ENCODE measurements at regions not wholly inside any gene's neighbourhood (a gene's known extent, or its start where the extent isn't known, plus 50 kb on each side); places are given as distances from the start of the nearest gene placed in this dataset.

DNA sequence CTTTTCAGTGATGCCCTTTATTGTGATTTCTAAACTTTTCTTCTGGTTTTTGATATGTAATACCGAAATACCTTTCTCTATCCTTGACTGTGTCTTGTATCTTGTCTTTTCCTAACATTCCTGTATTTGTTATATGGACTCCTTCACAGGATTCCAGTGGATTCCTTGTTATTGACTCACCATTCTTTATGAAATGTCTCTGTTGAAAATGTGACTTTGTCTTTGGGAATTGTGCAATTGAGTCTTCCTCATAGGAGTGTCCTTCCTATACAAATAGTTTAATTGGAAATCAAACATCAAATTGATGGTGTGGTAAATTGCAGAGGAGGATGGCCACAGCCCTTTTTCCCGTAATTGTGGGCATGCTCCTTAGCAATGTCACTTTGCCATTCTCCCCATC, 296.6 kb upstream of the KITLG start:
- H3K4me3 ChIP-seq (ENCODE audit: low read depth, low read length): no peak overlapping the region
- no peaks in the 10 kb centered on the region for H3K4me1 ChIP-seq
- no peak overlapping the region for H2AFZ ChIP-seq
- no peaks in the 10 kb centered on the region for H3K36me3 ChIP-seq (ENCODE audit: control insufficient read depth, insufficient read depth, low read length)
- H3K79me2 ChIP-seq: no peaks in the 10 kb centered on the region
- H3K9ac ChIP-seq: no peak overlapping the region
- no peak overlapping the region for H3K27ac ChIP-seq
- TF ChIP-seq, protein P1, sequence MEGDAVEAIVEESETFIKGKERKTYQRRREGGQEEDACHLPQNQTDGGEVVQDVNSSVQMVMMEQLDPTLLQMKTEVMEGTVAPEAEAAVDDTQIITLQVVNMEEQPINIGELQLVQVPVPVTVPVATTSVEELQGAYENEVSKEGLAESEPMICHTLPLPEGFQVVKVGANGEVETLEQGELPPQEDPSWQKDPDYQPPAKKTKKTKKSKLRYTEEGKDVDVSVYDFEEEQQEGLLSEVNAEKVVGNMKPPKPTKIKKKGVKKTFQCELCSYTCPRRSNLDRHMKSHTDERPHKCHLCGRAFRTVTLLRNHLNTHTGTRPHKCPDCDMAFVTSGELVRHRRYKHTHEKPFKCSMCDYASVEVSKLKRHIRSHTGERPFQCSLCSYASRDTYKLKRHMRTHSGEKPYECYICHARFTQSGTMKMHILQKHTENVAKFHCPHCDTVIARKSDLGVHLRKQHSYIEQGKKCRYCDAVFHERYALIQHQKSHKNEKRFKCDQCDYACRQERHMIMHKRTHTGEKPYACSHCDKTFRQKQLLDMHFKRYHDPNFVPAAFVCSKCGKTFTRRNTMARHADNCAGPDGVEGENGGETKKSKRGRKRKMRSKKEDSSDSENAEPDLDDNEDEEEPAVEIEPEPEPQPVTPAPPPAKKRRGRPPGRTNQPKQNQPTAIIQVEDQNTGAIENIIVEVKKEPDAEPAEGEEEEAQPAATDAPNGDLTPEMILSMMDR (IDR thresholded peaks at IDR 0.05): no peak
- H3K27me3 ChIP-seq (ENCODE audit: control insufficient read depth, insufficient read depth, low read length): no peaks in the 10 kb centered on the region
- no peak overlapping the region for H3K4me2 ChIP-seq (ENCODE audit: low read length)
- no peaks in the 10 kb centered on the region for H3K9me3 ChIP-seq (ENCODE audit: control insufficient read depth, low read length)

- H3K4me3 ChIP-seq (ENCODE audit: low read depth, low read length): no peak overlapping the region
- H3K4me2 ChIP-seq (ENCODE audit: low read length): no peak overlapping the region
- TF ChIP-seq, protein P1 (IDR thresholded peaks at IDR 0.05): no peak
- H3K79me2 ChIP-seq: no peaks in the 10 kb centered on the region
- no peak overlapping the region for H3K9ac ChIP-seq
- H3K27me3 ChIP-seq (ENCODE audit: control insufficient read depth, insufficient read depth, low read length): no peaks in the 10 kb centered on the region
- no peaks in the 10 kb centered on the region for H3K9me3 ChIP-seq (ENCODE audit: control insufficient read depth, low read length)
- no peak overlapping the region for H2AFZ ChIP-seq
- H3K4me1 ChIP-seq: no peaks in the 10 kb centered on the region
- no peaks in the 10 kb centered on the region for H3K36me3 ChIP-seq (ENCODE audit: control insufficient read depth, insufficient read depth, low read length)
- H3K27ac ChIP-seq: no peak overlapping the region
Measured at GRCh38 chr12:88870000-88870737, 289.9 kb upstream of the KITLG start.

DNA sequence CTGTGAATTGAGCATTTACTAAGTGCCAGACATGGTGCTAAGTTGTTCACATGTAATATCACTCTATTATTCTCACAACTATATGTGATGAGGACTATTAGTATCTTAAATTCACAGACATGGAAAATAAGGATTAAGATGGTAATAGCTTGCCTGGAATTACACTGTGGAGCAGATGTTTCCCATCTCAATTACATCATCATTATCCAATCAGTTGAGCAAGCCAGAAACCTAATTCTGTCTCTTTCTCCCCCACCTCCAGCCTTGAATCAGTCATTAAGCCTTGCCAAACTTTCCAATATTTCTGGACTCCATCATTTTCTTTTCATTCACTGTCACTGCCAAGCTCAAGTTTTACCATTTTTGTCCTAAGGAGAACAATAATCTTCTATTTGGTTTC, 287.8 kb upstream of the KITLG start:
- no peak overlapping the region for H3K27ac ChIP-seq
- TF ChIP-seq, protein P1 (IDR thresholded peaks at IDR 0.05): no peak
- H2AFZ ChIP-seq: no peak overlapping the region
- no peaks in the 10 kb centered on the region for H3K79me2 ChIP-seq
- H3K4me2 ChIP-seq (ENCODE audit: low read length): no peak overlapping the region
- no peaks in the 10 kb centered on the region for H3K36me3 ChIP-seq (ENCODE audit: control insufficient read depth, insufficient read depth, low read length)
- H3K4me1 ChIP-seq: no peaks in the 10 kb centered on the region
- no peaks in the 10 kb centered on the region for H3K27me3 ChIP-seq (ENCODE audit: control insufficient read depth, insufficient read depth, low read length)
- no peak overlapping the region for H3K4me3 ChIP-seq (ENCODE audit: low read depth, low read length)
- no peak overlapping the region for H3K9ac ChIP-seq
- H3K9me3 ChIP-seq (ENCODE audit: control insufficient read depth, low read length): no peaks in the 10 kb centered on the region

- Histone ChIP-seq H3K36me3 (ENCODE audit: control insufficient read depth, insufficient read depth, low read length) (no peaks in the 10 kb centered on the region), H3K27me3 (ENCODE audit: control insufficient read depth, insufficient read depth, low read length) (no peaks in the 10 kb centered on the region), H3K9ac (no peak overlapping the region), H3K4me1 (no peaks in the 10 kb centered on the region), H3K4me3 (ENCODE audit: low read depth, low read length) (no peak overlapping the region), H3K79me2 (no peaks in the 10 kb centered on the region), H2AFZ (no peak overlapping the region), H3K4me2 (ENCODE audit: low read length) (no peak overlapping the region), H3K9me3 (ENCODE audit: control insufficient read depth, low read length) (no peaks in the 10 kb centered on the region), H3K27ac (no peak overlapping the region)
- TF ChIP-seq, protein P1 (IDR thresholded peaks at IDR 0.05): no peak
Measured at GRCh38 chr12:88867510-88867909, 287.2 kb upstream of the KITLG start.

GRCh38 chr12:88866881-88867280, 286.6 kb upstream of the KITLG start:
- Histone ChIP-seq H3K27ac (no peak overlapping the region), H3K27me3 (ENCODE audit: control insufficient read depth, insufficient read depth, low read length) (no peaks in the 10 kb centered on the region), H3K4me3 (ENCODE audit: low read depth, low read length) (no peak overlapping the region), H3K9me3 (ENCODE audit: control insufficient read depth, low read length) (no peaks in the 10 kb centered on the region), H3K4me1 (no peaks in the 10 kb centered on the region), H2AFZ (no peak overlapping the region), H3K9ac (no peak overlapping the region), H3K4me2 (ENCODE audit: low read length) (no peak overlapping the region), H3K79me2 (no peaks in the 10 kb centered on the region), H3K36me3 (ENCODE audit: control insufficient read depth, insufficient read depth, low read length) (no peaks in the 10 kb centered on the region)
- TF ChIP-seq, protein P1 (IDR thresholded peaks at IDR 0.05): no peak
